Breast epithelium (tissue), 4 donors: ENCODE measurements at regions not wholly inside any gene's neighbourhood (a gene's known extent, or its start where the extent isn't known, plus 50 kb on each side); places are given as distances from the start of the nearest gene placed in this dataset.

Experiments
- DNase-seq, 2 donors: peaks; one replicate each; pipeline ENCODE4 v3.0.0-alpha.2; 2019; ENCODE audit warnings: low spot score in 2 of 2
- H3K27ac ChIP-seq, 2 donors: fragments of 200-600 bp; sonication (generic) in 1 of 2; one replicate each; pipeline ENCODE4 v1.5.1; 2016 to 2019; ENCODE audit warnings: mild to moderate bottlenecking in 1 of 2
- H3K27me3 ChIP-seq, 2 donors: fragments of 200-600 bp; sonication (generic) in 1 of 2; one replicate each; pipeline versions ENCODE4 v1.5.1 to v1.6.0; 2017 to 2019; ENCODE audit warnings: control low read depth in 1 of 2, mild to moderate bottlenecking in 1 of 2
- H3K36me3 ChIP-seq: fragments of 200-600 bp; one replicate; pipeline ENCODE4 v1.5.1; 2019
- H3K4me1 ChIP-seq, 2 donors: fragments of 200-600 bp; sonication (generic); one replicate each; pipeline ENCODE4 v1.5.1; 2016 to 2019; ENCODE audit warnings: control low read depth in 1 of 2
- H3K4me3 ChIP-seq, 3 donors: fragments of 200-600 bp; sonication (generic); 1 replicate in 2 of 3; 2 replicates in 1 of 3; pipeline ENCODE4 v1.5.1; 2016 to 2019; ENCODE audit warnings: mild to moderate bottlenecking in 3 of 3, moderate library complexity in 2 of 3
- H3K9me3 ChIP-seq, 2 donors: fragments of 200-600 bp; sonication (generic) in 1 of 2; one replicate each; pipeline ENCODE4 v1.5.1; 2016 to 2019; ENCODE audit warnings: control low read depth in 1 of 2
- CTCF ChIP-seq, 3 donors: fragments of 450-650 bp; IDR thresholded peaks; one replicate each; pipeline ENCODE4 v1.5.1; 2016 to 2017; ENCODE audit warnings: antibody characterized with exemption in 3 of 3, mild to moderate bottlenecking in 3 of 3, moderate library complexity in 3 of 3
- POLR2A ChIP-seq: fragments of 450-650 bp; IDR thresholded peaks from one replicate; pipeline ENCODE4 v1.6.1; 2016; ENCODE audit warnings: antibody characterized with exemption, mild to moderate bottlenecking, moderate library complexity
- POLR2AphosphoS5 ChIP-seq, 3 donors: sonication (generic); formaldehyde crosslinking; IDR thresholded peaks; one replicate each; pipeline ENCODE4 v1.6.1; 2017; ENCODE audit warnings: antibody characterized with exemption in 3 of 3
- intact Hi-C: fragments of 100-400 bp; cut with DNase I; formaldehyde crosslinking; loops from one replicate; pipeline ENCODE4 v1.15.1; 2023; ENCODE audit warnings: low total_unique reads

- no peak overlapping the region for H3K4me3 ChIP-seq
- H3K36me3 ChIP-seq = no peaks in the 10 kb centered on the region
- H3K9me3 ChIP-seq = no peaks in the 10 kb centered on the region
- intact Hi-C loops = no loop called here
- DNase-seq = no peak
- no peaks in the 10 kb centered on the region for H3K27me3 ChIP-seq
- no peak overlapping the region for H3K27ac ChIP-seq
- no peaks in the 10 kb centered on the region for H3K4me1 ChIP-seq
- TF ChIP-seq POLR2A (no peak), CTCF (IDR thresholded peaks at IDR 0.05) (no peak), POLR2AphosphoS5 (IDR thresholded peaks at IDR 0.05) (no peak)
Observed at GRCh38 chr9:118883411-118883810, 485.8 kb downstream of the BRINP1 start.

- Histone ChIP-seq H3K4me1 (no peaks in the 10 kb centered on the region), H3K36me3 (no peaks in the 10 kb centered on the region), H3K9me3 (no peaks in the 10 kb centered on the region), H3K27me3 (no peaks in the 10 kb centered on the region), H3K27ac (no peak overlapping the region), H3K4me3 (no peak overlapping the region)
- no peak for DNase-seq
- no peak for TF ChIP-seq POLR2A
- no peak for TF ChIP-seq POLR2AphosphoS5 (IDR thresholded peaks at IDR 0.05)
- TF ChIP-seq CTCF (IDR thresholded peaks at IDR 0.05) = no peak
- intact Hi-C loops = no loop called here
Observed at GRCh38 chr9:118891213-118891612, 478.0 kb downstream of the BRINP1 start.

DNA sequence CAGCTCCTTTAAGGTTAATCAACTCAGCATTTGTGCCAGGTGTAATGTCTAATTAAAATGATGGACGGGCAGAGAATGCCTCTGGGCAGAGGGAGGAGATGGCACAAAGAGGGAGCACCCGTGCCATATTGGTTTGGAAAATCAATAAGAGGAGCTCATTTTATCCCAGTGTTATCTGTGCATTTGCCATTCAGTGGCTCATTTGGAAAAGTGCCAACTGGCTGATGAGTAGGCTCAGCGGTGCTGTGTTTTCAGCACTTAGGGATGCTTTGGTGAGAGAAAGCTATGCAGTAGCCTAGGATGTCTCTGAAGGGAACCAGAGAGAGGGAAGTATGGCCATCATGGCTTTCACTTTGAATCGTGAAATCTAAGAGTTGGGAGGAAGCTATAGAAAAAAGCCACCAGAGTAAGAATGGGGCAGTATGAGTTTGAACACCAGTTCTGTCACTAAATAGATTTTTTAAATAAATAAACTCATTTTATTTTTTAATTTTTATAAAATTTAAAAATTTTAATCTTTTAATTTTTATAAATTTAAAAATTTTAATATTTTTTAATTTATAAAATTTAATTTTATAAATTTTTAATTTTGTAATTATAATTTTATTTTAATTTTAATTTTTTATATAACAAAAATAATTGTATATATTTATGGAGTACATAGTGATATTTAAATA, 472.8 kb downstream of the BRINP1 start:
- Histone ChIP-seq H3K4me3 (no peak overlapping the region), H3K27ac (no peak overlapping the region), H3K4me1 (no peaks in the 10 kb centered on the region), H3K27me3 (no peaks in the 10 kb centered on the region), H3K36me3 (no peaks in the 10 kb centered on the region), H3K9me3 (no peaks in the 10 kb centered on the region)
- intact Hi-C loops = no loop called here
- no peak for DNase-seq
- TF ChIP-seq POLR2A (no peak), CTCF (IDR thresholded peaks at IDR 0.05) (no peak)

DNA sequence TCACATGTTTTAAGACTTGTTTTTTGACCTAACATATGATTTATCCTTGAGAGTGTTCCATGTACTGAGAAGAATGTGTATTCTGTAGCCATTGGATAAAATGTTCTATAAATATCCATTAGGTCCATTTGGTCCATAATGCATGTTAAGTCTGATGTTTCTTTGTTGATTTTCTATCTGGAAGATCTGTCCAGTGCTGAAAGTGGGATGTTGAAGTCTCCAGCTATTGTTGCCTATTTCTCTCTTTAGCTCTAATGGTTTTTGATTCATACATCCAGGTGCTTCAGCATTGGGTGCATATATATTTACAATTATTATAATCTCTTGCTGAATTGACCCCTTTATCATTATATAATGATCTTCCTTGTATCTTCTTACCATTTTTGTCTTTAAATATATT, 451.1 kb downstream of the BRINP1 start:
- intact Hi-C loops = no loop called here
- no peak overlapping the region for H3K4me3 ChIP-seq
- no peak for DNase-seq
- peaks cover 0 to 7% of the 10 kb centered on the region in 2 donors for H3K9me3 ChIP-seq
- TF ChIP-seq CTCF (IDR thresholded peaks at IDR 0.05) (no peak), POLR2A (no peak), POLR2AphosphoS5 (IDR thresholded peaks at IDR 0.05) (no peak)
- H3K27me3 ChIP-seq = no peaks in the 10 kb centered on the region
- H3K36me3 ChIP-seq = no peaks in the 10 kb centered on the region
- H3K4me1 ChIP-seq = no peaks in the 10 kb centered on the region
- H3K27ac ChIP-seq = no peak overlapping the region

DNA sequence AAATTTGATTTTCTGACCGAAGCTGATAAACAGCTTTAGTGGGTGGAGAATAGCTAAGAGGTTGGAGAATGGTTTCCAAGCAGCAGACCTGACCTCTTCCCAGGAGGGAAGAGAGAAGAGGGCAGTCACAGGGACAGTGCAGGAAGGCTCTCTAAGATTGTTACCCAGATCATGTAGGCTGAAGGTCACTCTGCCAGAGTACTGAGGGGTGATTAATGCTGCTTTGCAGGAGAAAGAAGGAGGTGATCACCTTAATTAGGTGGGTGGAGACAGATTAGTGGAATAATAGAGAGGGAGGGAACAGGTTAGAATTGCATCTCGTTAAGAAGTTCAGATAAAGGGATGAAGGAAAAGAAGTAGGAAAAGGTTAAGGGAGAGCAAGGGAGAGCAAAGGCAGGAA, 440.5 kb downstream of the BRINP1 start:
- intact Hi-C loops = no loop called here
- TF ChIP-seq CTCF (IDR thresholded peaks at IDR 0.05) (no peak), POLR2A (no peak), POLR2AphosphoS5 (IDR thresholded peaks at IDR 0.05) (no peak)
- Histone ChIP-seq H3K36me3 (no peaks in the 10 kb centered on the region), H3K27ac (no peak overlapping the region), H3K9me3 (no peaks in the 10 kb centered on the region), H3K4me3 (no peak overlapping the region), H3K4me1 (no peaks in the 10 kb centered on the region), H3K27me3 (no peaks in the 10 kb centered on the region)
- no peak for DNase-seq
